IPS DF 4.7 (cell line): ENCODE measurements at regions not wholly inside any gene's neighbourhood (a gene's known extent, or its start where the extent isn't known, plus 50 kb on each side); places are given as distances from the start of the nearest gene placed in this dataset.

Source experiments
- DNase-seq: peaks from one replicate; pipeline ENCODE4 v3.0.0-alpha.2; 2013; ENCODE audit warnings: low spot score; ENCODE audit errors: extremely low read depth

DNA sequence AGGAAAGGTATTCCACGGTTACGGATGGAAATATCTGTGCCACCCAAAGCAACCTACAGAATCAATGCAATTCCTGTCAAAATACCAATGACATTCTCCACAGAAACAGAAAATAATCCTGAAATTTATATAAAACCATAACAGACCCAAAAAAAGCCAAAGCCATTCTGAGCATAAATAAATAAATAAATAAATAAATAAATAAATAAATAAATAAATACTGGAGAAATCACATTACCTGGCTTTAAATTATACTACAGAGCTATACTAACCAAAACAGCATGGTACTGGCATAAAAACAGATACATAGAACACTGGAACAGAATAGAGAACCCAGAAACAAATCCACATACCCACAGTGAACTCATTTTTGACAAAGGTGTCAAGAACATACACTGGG lies 191.9 kb upstream of the DUSP10 start:
- no peak for DNase-seq

DNA sequence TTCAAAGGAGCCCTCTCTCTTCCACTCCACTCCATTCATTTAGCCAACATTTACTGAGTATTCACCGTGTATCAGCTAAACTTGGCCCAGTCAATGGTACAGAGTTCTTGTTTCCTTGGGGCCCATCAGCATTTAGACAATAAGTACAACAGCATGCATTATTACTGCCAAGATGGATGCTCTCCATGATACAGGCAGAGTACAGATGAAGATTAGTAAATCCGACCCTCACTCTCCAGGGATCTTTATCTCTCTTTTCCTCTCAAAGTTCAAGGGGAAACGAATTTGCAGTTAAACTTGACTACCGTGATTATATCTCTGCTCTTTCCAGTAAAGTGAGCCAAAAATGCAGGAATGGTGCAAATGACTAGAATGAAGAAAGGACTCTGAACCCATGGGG lies 184.6 kb upstream of the DUSP10 start:
- no peak for DNase-seq

DNA sequence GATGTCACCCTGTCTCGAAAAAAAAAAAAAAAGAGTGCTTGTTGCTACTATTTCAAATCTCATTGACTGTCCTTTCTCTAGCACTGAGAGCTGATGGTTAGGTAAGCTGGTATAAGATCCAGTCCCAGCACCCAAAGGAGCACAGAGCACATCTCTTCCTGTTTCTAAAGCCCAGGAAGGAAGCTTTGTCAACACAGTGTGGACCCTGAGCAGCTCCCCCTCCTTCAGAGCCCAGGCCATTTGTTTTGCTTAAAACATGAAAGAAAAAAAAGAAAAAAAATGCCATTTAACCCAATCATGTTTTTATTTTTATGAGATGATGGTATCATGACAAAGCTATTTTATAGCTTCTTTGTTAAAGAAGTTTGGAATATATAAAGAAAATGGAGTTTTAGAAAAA lies 184.1 kb upstream of the DUSP10 start:
- no peak for DNase-seq

DNA sequence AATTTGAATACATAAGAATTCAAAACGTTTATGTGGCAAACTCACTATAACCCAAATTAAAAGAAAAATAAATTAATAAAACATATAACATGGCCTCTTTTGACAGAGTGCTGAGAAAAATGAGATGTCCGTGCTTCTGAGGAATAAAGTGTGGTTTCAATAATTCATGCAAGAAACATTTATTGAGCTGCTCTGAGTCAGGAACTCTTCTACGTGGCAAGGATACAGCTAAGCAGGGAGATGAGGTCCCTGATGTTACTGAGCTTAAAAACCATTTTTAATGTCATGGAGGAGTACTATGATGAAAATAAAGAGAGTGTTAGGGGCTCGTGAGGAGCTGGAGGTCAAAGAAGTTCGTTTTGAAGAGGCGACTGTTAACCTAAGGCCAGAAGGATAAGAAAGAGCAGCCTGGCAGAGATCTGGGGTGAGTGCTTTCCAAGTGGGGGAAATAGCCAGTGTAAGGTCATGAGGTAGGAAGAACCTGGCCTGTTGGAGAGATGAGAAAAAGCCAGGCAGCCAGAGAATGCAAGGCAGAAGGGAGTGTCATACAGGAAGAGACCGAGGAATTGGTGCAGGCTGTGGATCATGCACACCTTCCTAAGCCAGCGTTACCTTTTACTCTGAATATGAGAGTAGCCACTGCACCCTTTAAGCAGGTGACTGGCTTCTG lies 182.2 kb upstream of the DUSP10 start:
- no peak for DNase-seq

DNA sequence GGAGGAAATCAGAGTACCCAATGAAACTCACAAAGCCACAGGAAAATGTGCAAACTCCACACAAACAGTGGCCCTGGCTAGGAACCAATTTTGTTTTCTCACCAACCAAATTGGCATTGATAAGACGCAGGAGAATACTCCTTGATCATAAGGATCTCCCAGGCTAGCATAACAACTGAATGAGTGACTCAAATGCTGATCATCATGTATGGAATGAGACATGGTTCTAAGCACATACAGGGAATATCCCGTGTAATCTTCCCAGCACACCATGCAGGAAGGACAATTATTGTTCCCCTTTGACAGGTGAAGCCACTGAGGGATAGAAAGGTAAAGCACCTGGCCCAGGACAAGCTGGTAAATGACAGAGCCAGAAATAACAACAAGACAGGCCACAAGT lies 180.0 kb upstream of the DUSP10 start:
- no peak for DNase-seq

DNA sequence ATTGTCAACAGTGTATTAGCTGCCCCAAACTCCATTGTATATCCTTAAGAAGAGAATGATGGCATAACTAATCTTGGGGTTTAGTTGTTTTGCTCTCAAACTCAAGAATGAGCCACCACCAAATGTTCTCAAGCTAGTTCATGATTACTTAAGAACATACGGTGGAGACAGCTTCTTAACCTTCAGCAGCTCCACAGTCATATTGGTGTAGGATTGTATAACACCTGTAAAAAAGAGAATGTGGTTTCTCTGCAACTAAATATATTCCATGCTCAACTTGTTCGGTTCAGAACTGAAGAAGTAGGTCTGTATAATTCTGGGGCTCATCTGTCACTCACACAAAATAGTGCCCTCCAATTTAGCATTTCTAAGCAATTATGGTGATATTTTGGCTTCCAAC lies 177.9 kb upstream of the DUSP10 start:
- no peak for DNase-seq

DNA sequence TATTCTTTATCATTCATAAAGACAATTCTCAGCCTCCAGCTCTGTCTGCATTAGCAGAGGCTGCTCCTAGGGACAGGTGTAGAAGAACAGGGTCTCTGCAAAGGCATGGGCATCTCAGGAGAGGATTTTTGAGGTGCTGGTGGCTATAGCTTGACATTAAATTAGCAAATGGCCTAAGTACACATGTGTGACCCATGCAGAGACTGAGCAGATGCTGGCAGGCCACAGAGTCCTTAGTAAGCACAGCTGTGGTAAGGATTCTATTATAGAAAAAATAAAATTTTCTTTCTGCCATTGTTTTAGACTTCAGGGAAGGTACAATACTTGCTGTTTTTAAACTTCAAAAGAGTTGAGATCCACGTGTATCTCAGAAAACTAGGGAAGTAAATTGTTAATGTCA lies 177.5 kb upstream of the DUSP10 start:
- no peak for DNase-seq

DNA sequence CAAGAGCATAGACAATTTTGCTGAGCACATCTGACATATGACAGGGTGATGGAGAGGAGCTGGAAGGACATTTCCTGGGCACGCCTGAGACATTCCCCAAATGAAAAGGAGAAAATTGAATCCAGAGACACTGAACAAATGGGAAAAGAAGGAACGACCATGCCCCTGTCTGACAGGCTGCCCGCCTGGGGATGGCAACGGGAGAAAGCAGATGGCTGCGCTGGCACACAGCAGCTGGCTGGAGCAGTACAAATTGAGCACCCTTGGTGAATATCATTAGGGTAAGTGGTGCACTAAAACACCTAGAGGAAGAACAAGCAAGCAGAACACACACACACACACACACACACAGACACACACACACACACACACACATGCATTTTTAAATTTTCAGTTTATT lies 174.3 kb upstream of the DUSP10 start:
- DNase-seq, result no peak

DNA sequence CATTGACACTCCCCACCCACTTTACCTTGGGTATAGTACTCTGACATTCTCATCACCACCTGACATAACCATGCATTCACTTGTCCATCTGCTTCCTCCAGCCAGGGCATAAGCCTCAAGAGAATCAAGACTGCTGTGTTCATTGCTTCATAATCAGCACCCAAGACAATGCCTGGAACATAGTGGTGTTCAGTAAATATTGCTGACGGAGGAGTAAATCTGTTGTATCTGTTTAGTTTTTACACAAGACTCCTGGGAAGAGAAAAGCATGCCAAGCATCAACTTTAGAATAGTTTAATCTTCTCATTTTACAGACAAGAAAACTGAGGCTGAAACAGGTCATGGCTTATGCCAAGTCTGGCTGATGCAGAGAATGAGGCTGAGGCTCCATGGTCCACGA lies 173.9 kb upstream of the DUSP10 start:
- DNase-seq, result no peak

DNA sequence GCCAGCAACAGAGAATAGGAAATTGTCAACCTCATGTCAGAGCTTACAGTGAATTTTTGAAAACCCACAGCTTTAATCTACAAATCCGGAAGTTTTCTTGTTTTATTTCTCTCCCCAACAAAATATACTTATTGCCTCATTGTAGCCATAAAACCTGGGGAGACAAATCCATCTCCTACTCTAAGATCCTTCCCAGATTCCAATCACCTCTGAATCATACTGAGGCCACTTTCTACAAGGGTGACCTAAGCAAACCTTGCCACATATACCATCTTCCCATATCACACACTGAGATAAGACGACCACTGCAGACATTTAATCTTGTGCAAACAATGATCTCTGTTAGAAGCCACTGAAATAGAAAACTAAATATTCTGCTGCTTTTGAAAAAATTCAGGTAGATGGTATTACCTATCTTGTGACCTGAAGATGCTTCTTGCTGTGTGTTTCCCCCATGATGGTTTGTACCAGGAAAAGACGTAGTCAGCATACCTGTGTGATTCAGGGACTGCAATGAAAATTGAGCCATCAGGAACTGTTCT lies 171.5 kb upstream of the DUSP10 start:
- no peak for DNase-seq

DNA sequence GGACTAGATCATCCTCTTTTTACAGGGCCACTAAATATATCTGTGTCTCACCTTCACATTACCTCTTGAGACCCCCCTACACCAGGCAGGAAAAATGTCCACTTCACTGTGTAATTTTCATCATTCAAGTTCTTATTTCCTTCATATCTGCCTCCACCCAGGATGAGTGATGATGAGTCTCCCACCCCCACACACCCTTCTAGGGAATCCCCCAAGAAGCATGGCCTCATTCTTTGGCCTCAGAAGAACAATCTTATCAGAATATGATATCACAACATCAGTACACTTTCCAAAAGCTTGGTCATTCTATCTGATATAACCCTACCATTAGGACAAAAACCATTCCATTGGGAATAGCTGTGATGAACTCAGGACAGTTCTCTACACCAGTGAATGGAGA lies 170.3 kb upstream of the DUSP10 start:
- DNase-seq, result no peak

DNA sequence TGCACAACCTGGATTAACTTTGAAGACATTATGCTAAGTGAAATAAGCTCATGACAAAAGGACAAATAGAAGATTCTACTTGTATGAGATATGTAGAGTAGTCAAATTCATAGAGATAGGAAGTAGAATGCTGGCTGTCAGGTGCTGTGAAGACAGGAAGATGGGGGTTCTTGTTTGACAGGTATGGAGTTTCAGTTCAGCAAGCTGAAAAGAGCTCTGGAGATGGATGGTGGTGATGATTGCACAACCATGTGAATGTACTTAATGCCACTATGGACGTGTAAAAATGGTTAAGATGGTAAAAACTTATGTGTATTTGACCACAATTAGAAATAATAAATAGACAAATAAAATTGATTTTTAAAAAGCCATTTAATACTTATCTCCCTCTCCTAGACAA lies 169.8 kb upstream of the DUSP10 start:
- no peak for DNase-seq

DNA sequence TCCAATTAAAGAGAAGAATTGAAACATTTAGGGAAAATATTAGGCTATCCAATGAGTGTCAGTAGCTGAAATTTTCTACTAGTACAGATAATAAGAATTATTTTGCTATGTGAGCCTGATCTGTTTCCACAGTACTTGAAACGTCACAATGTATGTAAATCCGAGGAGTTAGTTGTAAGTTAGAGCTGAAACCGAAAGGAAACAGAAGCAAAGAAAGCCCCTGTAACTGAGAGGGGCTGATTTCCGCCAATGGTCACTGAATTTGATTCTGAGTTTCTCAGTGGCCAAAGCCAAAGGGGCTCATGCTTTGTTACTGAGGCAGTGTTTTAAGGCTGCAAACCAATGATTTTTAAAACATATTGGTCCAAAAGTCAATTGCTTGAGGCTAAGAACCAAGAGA lies 168.3 kb upstream of the DUSP10 start:
- DNase-seq, result no peak

DNA sequence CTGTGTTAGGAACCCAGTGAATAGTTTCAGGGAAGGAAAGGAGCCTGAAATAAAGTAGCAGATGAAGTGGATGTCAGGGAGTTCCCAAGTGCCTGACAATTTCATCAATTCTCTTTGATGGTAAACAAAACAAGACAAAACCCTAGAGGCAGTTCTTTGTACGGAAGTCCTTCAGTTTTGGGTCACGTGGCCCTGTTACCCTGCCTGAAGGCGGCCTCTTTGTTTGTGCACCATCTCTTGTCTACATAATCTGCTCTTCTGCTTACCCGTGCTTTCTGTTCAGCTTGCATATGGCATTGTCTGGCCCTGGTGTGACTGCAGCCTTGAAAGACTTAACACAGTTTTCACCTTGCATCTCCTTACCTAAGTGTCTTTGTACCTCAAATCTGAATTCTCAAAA lies 166.7 kb upstream of the DUSP10 start:
- DNase-seq, result no peak

DNA sequence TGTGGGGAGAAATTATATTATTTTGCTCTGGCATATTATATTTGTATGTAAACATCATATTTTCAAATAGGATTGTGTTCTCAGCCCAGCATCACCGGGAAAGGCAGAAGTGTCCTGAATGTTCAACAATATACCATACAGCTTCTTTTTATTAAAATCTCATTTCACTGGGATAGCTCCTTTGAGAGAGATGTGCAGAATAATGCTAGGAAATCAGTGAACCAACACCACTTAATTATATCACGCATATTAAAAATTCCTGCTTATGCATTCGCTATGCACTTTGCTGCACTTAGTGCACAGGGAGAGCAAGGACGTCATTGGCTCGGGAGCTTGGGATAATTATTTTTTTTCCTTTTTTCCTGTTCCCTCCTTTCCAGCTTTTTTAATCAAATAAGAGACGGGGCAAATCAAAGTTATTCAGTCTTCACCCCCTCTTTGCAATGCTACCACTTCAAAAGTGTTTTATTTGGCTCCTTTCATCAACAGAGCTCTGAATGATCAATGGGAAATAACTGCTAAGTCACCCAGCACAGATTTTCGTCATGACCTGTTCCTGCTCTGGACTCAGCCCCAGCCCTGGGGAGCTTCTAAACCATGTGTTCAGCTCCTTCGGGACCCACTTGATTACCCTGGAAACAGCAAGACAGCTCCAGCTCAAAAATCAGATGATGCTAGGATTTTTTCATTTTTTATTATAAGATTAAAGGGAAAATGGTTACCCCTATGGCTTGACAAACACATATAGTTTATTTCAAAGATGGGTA lies 165.5 kb upstream of the DUSP10 start:
- no peak for DNase-seq

DNA sequence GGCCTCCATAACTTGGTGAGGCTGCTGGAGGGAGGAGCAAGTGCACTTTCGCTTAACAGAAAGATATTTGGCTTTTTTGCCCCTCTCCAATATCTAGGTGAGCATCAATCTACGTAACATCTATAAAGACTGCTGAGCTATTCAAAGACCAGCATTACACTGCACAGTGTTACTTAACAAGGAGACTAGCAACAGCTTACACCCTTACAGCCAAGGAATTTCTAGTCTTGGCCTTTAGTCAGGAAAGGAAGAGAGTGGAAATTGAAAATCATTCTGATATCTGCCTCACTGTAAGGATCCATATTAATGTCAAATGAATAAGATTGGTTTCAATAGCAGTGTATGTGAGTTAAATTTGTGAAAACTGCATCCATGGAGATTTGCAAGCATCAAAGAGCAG lies 163.9 kb upstream of the DUSP10 start:
- DNase-seq, result no peak

DNA sequence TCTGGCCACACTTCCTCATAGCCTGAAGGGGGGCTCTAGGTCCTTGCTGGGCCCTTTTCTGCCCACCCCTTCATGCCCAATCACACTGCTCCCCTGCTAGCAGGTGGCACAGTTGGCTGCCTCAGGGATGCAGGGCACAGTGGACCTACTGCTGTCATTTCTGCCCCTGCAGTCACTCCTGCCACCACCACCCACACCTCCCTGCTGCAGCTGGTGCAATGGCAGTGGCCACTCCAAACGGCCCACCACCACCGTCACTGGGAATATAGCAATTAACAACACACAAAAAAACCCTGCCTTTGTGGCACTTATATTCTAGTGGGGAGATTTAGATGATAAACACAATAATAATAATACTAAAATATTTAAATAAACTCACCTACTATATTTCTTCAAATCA lies 162.4 kb upstream of the DUSP10 start:
- DNase-seq, result no peak

DNA sequence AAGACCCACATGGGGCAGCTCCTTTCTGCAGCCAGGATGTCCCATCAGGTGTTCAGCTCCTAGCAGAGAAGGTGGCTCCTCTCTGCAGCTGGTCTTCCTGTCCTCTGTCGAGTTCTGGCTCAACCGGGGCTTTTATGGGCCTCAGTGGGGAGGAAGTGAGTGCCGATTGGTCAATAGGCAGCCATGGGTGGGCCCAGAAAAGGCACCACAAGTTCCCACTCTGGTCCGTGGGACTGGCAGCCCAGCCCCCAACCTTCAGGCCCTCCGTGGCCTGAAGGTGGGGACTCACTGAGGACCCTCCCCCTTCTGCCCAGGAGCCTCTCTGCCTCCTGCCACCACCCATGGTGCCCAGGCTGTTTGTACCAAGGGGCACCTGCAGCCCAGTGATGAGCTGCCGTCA lies 161.7 kb upstream of the DUSP10 start:
- DNase-seq, result no peak

DNA sequence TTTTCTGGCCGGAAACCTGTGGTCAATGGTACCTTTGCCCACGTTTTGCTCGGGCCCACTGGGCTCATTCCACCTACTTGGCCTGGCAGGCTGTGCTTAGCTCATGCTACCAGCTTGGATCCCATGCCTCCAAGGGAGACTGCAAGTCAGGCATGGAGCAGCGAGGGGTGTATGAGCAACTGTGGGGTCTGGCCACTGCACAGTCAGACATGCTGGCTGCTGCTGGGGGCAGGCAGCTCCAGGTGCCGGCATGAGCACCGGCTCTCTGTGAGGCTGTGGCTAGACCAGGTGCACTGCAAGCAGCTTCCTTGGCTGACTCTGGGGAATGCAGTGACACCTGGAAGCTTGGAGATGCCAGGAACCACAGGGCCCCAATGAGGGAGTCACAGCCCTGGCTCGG lies 161.1 kb upstream of the DUSP10 start:
- DNase-seq, result no peak

DNA sequence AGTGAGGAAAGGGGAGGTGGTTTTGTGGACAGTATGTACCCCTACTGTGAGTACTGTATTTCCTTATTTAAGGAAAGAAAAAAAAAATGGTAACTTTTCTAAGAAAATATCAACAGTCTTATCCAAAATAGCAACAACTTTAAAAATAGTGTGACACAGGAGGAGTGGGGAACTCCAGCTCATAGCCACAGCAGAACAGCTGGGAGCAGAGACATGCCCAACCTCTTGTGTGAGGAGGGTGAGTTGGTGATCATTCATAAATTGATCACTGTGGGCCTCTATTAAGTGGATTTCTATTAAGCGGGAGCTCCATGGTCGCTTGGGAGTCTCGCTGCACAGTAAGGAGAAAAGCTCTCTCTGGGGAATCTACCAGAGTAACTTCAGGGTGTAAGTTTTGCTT lies 158.8 kb upstream of the DUSP10 start:
- no peak for DNase-seq

DNA sequence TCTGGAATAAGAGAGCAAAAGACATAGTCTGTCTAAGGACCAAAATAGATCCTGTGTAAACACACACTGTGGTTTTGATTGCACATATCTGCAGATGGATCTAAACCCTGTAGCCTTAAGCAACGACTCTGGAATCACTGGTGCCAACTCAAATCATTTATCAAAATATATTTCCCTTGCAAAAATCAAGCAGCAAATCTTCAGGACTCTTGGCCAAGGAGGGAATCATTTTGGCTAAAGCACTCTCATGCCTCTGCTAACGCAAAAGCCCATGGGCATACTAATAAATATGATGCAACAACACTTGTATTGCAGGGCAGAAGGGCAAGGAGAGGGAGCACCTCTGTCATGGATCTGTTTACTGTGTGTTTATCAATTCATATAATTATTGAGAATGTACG lies 155.4 kb upstream of the DUSP10 start:
- no peak for DNase-seq

DNA sequence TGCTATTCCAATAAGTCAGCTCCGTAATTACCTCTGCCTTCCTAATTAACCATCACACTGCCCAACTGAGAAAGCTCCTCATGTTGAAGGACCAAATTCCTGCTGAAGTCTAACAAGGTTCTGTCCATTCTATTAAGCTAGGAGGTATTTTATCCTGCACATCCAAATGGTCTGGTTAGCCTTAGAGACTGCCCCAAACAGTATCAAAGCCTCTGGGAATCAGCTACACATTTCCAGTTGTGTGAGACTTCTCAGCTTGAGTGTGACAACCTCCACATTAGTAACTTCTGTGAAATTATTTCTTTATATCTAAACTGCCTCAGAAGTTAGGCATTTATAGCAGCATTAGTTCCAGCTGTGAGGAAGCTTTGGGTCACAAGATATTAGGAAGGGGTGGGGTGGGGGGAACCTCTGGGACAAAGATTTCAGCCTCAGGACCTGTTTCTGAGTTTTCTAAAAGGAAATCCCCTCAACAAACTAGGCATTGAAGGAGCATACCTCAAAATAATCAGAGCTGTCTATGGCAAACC lies 150.5 kb upstream of the DUSP10 start:
- no peak for DNase-seq

DNA sequence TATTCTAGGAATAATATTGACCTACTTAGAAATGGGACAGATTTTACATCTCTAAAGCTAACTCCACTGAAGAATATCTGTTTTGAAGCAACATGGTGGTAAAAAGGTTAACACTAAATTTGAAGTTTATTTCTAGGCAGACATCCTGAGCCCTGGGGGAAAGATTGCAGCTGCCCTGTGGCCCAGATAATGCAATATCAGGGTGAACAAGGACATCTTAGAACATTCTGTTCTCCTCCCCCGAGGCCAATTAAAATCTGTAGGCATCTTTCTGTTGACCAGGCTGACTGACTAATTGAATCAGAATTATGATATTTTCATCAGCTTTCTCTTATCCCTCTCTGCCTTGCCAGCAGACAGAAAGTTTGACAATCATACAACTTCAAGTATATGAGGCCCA lies 149.8 kb upstream of the DUSP10 start:
- no peak for DNase-seq
